HG03175 (cell line): ENCODE measurements at regions not wholly inside any gene's neighbourhood (a gene's known extent, or its start where the extent isn't known, plus 50 kb on each side); places are given as distances from the start of the nearest gene placed in this dataset.
"Not testable (repeated sequence)": the region's sequence is repeated elsewhere in the genome, so short reads cannot be mapped to it uniquely, and the experiment has no call there.

Source experiments
- ATAC-seq: cut with Tn5 transposase; IDR thresholded peaks from one replicate; pipeline ENCODE4 v1.9.1; 2021; ENCODE audit warnings: mild to moderate bottlenecking, moderate library complexity; ENCODE audit not compliant: unreplicated experiment

GRCh38 chr10:25851548-25851947 lies 82.5 kb upstream of the MYO3A start:
- no peak for ATAC-seq

- no peak for ATAC-seq
These were observed 81.6 kb upstream of the MYO3A start for GRCh38 chr10:25852364-25852941.

GRCh38 chr10:25858076-25858475 lies 76.0 kb upstream of the MYO3A start:
- no peak for ATAC-seq

GRCh38 chr10:25865267-25865666 lies 68.8 kb upstream of the MYO3A start:
- no peak for ATAC-seq

GRCh38 chr10:25867321-25867720 lies 66.7 kb upstream of the MYO3A start:
- ATAC-seq = no peak

GRCh38 chr10:25869067-25869591 lies 64.9 kb upstream of the MYO3A start:
- no peak for ATAC-seq

GRCh38 chr10:25869609-25870008 lies 64.4 kb upstream of the MYO3A start:
- ATAC-seq = no peak

GRCh38 chr10:25874402-25874801 lies 59.6 kb upstream of the MYO3A start:
- not testable (repeated sequence) for ATAC-seq

- ATAC-seq = peak; percentile 96
These were observed 58.4 kb upstream of the MYO3A start for GRCh38 chr10:25875556-25876165.

GRCh38 chr10:25877296-25877695 lies 56.7 kb upstream of the MYO3A start:
- ATAC-seq = no peak
